Osteocyte (in vitro differentiated cells): ENCODE measurements at regions not wholly inside any gene's neighbourhood (a gene's known extent, or its start where the extent isn't known, plus 50 kb on each side); places are given as distances from the start of the nearest gene placed in this dataset.
A peak's percentile ranks its signal among the peaks of the same experiment; 100 is the strongest.
"Not testable (repeated sequence)": the region's sequence is repeated elsewhere in the genome, so short reads cannot be mapped to it uniquely, and the experiment has no call there.

ENCODE experiments used
- DNase-seq: peaks from one replicate; pipeline ENCODE4 v3.0.0; 2021; ENCODE audit warnings: mixed read lengths; ENCODE audit not compliant: unreplicated experiment; ENCODE audit errors: extremely low spot score
- H3K27ac Mint-ChIP-seq: one replicate; pipeline ENCODE4 v1.8.0; 2021; ENCODE audit warnings: mild to moderate bottlenecking, mixed read lengths; ENCODE audit not compliant: unreplicated experiment
- H3K27me3 Mint-ChIP-seq: one replicate; pipeline ENCODE4 v1.8.0; 2021; ENCODE audit warnings: mixed read lengths; ENCODE audit not compliant: unreplicated experiment
- H3K36me3 Mint-ChIP-seq: one replicate; pipeline ENCODE4 v1.8.0; 2021; ENCODE audit warnings: mixed read lengths; ENCODE audit not compliant: unreplicated experiment
- H3K4me1 Mint-ChIP-seq: one replicate; pipeline ENCODE4 v1.8.0; 2021; ENCODE audit warnings: mixed read lengths; ENCODE audit not compliant: unreplicated experiment
- H3K4me3 Mint-ChIP-seq: one replicate; pipeline ENCODE4 v1.8.0; 2021; ENCODE audit warnings: mild to moderate bottlenecking, moderate library complexity, mixed read lengths; ENCODE audit not compliant: unreplicated experiment
- H3K9me3 Mint-ChIP-seq: one replicate; pipeline ENCODE4 v1.8.0; 2021; ENCODE audit warnings: mixed read lengths; ENCODE audit not compliant: unreplicated experiment
- TF ChIP-seq, protein P1 (sequence below): fragments of 200-600 bp; sonication (generic); IDR thresholded peaks from 2 replicates; pipeline ENCODE4 v1.5.0; 2021; ENCODE audit warnings: antibody characterized with exemption, mild to moderate bottlenecking, moderate library complexity

DNA sequence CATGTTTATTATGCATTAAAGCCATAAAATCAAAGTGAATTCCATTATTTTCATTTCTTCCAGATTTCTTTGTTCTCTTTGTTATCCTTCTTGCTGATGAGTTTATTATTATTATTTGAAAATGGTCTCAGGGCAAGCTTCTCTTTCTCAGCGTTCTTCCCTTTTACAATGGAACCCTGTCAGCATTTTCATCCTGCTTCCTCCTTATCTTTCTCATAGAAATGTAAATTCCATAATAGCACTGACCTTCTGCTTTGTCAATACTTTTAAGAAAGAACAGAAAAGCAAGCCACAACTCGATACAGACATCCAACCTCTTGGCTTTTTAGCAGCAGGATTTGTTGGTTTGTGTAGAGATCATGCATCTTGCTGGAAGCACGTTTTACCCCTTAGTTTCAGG, 114.0 kb upstream of the BASP1 start:
- H3K4me3 Mint-ChIP-seq, result no peak overlapping the region
- no peak for DNase-seq
- H3K27me3 Mint-ChIP-seq, result no peaks in the 10 kb centered on the region
- no peaks in the 10 kb centered on the region for H3K36me3 Mint-ChIP-seq
- H3K4me1 Mint-ChIP-seq, result peaks cover 13% of the 10 kb centered on the region
- no peak overlapping the region for H3K27ac Mint-ChIP-seq
- H3K9me3 Mint-ChIP-seq, result no peaks in the 10 kb centered on the region
- TF ChIP-seq, protein P1, sequence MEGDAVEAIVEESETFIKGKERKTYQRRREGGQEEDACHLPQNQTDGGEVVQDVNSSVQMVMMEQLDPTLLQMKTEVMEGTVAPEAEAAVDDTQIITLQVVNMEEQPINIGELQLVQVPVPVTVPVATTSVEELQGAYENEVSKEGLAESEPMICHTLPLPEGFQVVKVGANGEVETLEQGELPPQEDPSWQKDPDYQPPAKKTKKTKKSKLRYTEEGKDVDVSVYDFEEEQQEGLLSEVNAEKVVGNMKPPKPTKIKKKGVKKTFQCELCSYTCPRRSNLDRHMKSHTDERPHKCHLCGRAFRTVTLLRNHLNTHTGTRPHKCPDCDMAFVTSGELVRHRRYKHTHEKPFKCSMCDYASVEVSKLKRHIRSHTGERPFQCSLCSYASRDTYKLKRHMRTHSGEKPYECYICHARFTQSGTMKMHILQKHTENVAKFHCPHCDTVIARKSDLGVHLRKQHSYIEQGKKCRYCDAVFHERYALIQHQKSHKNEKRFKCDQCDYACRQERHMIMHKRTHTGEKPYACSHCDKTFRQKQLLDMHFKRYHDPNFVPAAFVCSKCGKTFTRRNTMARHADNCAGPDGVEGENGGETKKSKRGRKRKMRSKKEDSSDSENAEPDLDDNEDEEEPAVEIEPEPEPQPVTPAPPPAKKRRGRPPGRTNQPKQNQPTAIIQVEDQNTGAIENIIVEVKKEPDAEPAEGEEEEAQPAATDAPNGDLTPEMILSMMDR, result no peak

DNA sequence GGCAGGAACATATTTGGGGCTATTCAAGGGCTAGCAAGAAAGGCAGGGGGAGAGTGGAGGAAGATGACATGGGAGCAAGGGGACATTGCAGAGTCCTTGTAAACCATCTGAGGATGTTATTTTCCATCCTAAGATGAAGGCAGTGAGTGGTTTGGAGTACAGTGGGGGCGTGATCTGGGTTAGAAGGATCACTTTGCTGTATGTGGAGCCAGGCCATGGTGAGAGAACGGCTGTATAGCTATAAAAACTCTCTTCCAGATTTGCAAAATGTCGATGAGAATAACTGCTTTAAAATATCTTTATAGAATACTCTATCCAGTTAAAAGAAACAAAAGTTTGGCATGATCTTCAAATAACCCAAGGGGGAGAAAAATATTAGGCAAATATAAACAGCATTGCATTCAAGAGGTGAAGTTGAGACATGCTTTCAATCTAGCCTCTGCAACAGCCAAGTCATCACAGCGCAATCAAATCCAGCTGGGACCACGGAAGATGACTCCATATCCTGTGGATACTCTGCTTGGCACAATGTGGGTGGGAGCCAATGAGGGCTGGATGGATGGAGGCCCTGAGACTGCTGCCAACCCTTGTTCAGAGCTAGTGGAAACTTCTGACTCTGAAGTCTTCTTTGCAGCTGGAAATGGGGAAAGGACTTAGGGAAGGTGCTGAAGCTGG, 111.5 kb upstream of the BASP1 start:
- Mint-ChIP-seq H3K4me3 (no peak overlapping the region), H3K27ac (no peak overlapping the region), H3K9me3 (no peaks in the 10 kb centered on the region), H3K4me1 (peaks cover 15% of the 10 kb centered on the region), H3K27me3 (no peaks in the 10 kb centered on the region), H3K36me3 (no peaks in the 10 kb centered on the region)
- TF ChIP-seq, protein P1, result no peak
- DNase-seq, result no peak

DNA sequence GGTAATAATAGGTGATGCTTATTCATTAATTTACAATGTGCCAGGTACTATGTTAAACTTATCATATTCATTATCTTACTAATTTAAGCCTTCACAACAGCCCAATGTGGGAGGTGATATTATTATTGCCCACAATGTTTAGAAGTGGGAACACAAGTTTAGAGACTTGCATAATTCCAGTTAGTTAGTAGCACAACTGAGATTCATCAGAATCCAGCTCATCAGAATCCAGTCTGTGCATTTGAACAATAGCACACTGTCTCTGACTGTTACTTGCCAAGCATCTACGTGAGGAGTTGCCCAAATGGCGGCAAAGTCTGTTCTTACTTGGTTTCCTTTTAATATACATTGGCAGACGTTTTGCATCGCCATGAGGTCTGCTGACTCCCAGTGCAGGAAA, 110.9 kb upstream of the BASP1 start:
- H3K4me3 Mint-ChIP-seq, result no peak overlapping the region
- TF ChIP-seq, protein P1, result no peak
- H3K27ac Mint-ChIP-seq, result no peak overlapping the region
- no peaks in the 10 kb centered on the region for H3K27me3 Mint-ChIP-seq
- no peaks in the 10 kb centered on the region for H3K9me3 Mint-ChIP-seq
- no peaks in the 10 kb centered on the region for H3K36me3 Mint-ChIP-seq
- H3K4me1 Mint-ChIP-seq, result peaks cover 15% of the 10 kb centered on the region
- no peak for DNase-seq

DNA sequence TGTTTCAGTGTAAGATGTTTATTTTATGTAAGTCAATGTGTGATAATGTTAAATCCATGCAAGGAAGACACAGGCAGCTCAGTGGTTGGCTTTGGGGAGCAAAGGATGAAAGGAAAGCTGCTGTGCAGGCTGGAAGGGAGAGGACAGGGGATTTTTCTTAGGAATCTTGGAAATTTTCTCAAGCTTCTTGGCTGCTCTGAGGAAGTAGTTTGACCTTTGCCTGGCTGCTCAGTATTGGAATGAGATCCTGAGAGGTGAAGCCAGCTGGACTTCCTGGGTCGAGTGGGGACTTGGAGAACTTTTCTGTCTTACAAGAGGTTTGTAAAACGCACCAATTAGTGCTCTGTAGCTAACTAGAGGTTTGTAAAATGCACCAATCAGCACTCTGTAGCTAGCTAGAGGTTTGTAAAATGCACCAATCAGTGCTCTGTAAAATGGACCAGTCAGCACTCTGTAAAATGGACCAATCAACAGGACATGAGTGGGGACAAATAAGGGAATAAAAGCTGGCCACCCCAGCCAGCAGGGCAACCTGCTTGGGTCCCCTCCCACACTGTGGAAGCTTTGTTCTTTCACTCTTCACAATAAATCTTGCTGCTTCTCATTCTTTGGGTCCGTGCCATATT, 105.2 kb upstream of the BASP1 start:
- Mint-ChIP-seq H3K4me1 (peaks cover 40% of the 10 kb centered on the region), H3K27ac (peak overlapping the region; percentile 82)
- not testable (repeated sequence) for H3K27me3 Mint-ChIP-seq, H3K36me3 Mint-ChIP-seq, H3K9me3 Mint-ChIP-seq, H3K4me3 Mint-ChIP-seq, DNase-seq

DNA sequence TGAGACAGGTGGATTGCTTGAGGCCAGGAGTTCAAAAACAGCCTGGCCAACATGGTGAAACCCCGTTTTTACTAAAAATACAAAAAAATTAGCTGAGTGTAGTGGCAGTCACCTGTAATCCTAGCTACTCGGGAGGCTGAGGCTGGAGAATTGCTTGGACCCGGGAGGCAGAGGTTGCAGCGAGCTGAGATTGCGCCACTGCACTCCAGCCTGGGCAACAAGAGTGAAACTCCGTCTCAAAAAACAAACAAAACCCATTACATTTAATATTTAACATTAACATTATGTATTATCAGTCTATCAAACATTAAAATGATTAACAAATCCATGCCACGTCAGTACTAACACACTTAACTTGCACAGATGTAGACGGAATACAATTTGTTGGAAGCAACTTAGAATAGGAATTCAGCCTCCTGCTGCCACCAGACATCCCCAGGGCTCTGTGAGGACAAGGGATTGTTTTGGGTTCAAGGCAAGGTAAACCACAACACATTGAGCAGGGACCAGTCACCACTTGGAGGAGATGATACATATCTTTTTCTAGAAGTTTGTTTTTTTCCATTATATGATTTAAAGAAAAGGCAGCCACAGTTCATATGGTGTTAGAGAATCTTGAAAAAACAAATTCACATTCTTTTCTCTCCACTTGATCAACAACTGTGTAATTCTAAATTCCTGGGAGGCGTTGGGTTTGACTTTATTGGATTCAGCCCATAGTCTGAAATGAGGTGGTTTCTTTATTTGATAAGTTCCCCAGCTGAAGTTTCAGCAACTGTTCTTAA, 104.1 kb upstream of the BASP1 start:
- no peak overlapping the region for H3K4me3 Mint-ChIP-seq
- H3K27me3 Mint-ChIP-seq, result no peaks in the 10 kb centered on the region
- TF ChIP-seq, protein P1, result no peak
- DNase-seq, result no peak
- no peaks in the 10 kb centered on the region for H3K9me3 Mint-ChIP-seq
- no peaks in the 10 kb centered on the region for H3K36me3 Mint-ChIP-seq
- H3K27ac Mint-ChIP-seq, result peak overlapping the region; percentile 82
- peaks cover 45% of the 10 kb centered on the region for H3K4me1 Mint-ChIP-seq
